IPS DF 19.7 (cell line): ENCODE measurements at regions not wholly inside any gene's neighbourhood (a gene's known extent, or its start where the extent isn't known, plus 50 kb on each side); places are given as distances from the start of the nearest gene placed in this dataset.
"Not testable (repeated sequence)": the region's sequence is repeated elsewhere in the genome, so short reads cannot be mapped to it uniquely, and the experiment has no call there.

ENCODE experiments used
- DNase-seq: peaks from one replicate; pipeline ENCODE4 v3.0.0-alpha.2; 2013; ENCODE audit warnings: low read depth, low spot score

GRCh38 chr18:4781873-4782272 lies 326.8 kb upstream of the DLGAP1 start:
- no peak for DNase-seq

DNA sequence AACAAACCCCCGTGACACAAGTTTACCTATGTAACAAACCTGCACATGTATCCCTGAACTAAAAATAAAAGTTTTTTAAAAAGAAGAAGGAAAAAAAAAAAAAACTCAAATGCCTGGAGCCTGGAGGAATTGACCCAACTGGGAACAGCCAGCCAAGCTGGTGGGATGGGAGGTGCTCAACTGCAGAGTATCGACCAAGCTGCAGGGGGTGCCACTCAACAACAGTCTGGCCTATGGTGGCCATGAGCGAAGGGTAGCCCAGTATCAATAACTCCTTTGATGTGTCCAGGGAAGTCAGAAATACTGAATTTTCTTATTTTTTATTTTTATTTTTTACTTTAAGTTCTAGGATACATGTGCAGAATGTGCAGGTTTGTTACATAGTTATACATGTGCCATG lies 310.3 kb upstream of the DLGAP1 start:
- no peak for DNase-seq

- no peak for DNase-seq
These were observed 307.2 kb upstream of the DLGAP1 start for GRCh38 chr18:4762330-4762729.

- no peak for DNase-seq
These were observed 303.9 kb upstream of the DLGAP1 start for GRCh38 chr18:4758980-4759379.

DNA sequence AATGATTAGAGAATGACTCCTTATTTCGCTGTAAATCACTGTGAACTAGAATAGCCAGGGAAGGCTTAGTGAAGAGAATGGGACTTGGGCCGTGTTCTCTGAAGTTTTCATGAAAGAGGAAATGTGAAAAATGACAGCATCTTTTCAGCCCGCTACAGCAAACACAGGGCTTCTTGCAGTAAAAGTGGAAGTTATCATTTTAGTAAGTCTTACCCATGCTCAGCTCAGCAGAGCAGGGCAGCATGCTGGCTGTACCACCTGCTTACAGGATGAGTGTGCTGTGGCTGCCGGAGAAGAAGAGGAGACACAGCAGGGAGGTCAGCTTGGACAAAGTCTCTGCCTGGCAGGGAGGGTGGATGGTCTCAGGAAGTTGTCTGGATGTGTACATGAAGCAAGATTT lies 300.7 kb upstream of the DLGAP1 start:
- DNase-seq: no peak

- DNase-seq: not testable (repeated sequence)
These were observed 298.0 kb upstream of the DLGAP1 start for GRCh38 chr18:4753151-4753550.

DNA sequence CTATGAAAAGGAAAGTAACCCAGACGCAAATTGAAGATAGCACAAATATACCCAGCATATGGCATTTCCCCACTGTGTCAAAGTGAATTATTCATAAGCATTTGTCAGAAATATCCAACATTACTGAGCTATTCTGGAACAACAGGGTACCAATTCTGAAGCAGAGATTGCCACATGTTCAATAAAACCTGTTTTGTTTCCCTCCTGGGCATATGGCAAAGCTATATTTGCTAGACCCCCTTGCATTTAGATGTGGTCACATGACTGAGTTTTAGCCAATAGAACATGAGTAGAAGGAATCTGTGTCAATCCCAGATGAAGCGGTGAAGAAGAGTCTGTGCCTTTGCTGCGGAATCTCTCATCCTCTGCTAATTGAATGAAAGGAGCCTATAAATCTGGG lies 296.4 kb upstream of the DLGAP1 start:
- DNase-seq: no peak

GRCh38 chr18:4750393-4751346 lies 295.6 kb upstream of the DLGAP1 start:
- no peak for DNase-seq

- no peak for DNase-seq
These were observed 293.9 kb upstream of the DLGAP1 start for GRCh38 chr18:4748975-4749374.

DNA sequence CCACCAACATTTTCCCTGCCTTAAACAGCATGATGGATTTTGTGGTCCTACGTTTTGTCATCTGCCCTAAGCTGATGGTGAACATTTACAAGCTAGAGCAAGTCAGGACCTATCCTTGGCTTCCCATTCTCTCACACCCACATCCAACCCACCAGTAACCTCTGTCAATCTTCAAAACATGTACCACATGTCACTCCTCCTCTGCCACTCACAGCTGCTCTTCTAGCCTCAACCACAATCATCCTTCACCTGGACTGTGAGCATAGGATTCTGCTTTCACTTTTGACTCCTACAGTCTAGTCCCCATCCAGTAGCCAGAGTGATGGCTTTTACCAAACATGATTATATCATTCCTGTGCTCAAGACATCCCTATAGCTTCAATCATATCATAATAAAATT lies 279.8 kb upstream of the DLGAP1 start:
- DNase-seq: no peak

GRCh38 chr18:4734021-4734420 lies 278.9 kb upstream of the DLGAP1 start:
- no peak for DNase-seq

DNA sequence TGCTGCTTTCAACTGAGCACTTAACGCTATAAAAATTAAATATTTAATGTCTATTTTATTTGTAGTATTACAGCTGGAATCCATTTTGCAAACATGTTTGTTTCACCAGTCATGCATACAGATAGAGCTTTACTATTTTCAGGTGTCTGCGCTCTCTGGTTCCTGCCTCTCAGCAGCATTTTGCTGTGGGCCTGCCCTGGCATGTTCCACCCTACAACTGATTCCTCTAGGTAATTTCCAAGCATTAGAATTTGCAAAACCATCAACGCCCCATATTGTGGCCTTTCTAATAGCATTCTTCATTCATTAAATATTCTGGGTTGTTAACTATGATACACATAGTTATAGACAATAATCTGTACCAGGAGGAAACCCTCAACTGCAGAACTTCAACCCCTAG lies 266.4 kb upstream of the DLGAP1 start:
- no peak for DNase-seq

DNA sequence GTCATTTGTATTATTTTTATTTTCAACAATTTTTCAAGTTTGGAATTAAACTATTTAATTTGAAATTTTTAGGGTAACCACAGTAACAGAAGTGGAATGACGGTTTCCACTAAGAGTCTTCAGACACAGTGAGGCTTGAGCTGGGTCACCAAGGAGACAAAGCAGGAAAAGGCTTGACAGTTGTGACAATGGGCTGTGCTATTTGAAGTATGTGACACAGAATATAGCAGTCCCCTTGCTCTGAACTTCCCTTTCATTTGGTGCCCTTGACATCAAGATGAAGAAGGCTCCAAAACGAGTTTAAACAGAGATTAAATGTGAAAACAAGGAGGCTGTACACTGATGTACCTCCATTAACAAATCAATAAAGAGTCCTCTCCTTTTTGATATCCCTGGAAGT lies 265.4 kb upstream of the DLGAP1 start:
- DNase-seq: no peak

DNA sequence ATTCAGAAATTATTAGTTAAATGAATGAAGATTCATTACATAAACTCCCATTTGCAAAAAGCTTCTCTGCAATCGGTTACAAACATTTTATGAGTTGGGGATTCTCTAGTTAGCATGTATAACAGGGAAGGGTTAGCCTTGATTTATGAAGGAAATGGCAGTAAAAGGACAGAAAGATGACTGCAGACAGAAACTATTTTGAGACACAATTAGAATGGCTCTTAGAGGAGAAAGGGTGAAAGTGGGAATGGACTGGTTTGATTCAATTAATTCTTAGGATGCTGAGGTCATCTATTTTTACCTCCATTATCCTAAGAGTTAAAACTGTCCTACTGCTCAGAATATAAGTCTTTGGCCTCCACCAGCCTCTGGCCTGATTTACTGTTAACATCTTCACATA lies 250.8 kb upstream of the DLGAP1 start:
- no peak for DNase-seq

DNA sequence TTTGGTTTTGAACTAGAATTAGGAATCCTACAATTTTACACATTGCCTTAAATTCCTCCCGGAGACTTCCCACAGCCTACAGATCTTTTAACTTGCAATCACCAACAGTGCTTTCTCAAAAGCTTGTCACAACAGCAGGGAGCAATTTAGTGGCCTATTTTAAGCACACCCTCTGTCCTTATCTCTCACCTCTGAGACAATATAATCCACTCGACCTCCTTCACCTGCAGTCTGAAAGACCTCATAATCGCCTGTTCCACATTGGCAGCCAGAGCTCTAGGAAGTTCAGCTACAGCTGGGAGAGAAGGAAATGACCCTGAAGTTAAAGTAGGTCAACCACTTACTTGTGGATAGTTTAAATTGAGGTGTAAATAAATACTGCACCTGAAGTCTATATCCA lies 249.7 kb upstream of the DLGAP1 start:
- no peak for DNase-seq

- DNase-seq: no peak
These were observed 236.7 kb upstream of the DLGAP1 start for GRCh38 chr18:4691836-4692235.

DNA sequence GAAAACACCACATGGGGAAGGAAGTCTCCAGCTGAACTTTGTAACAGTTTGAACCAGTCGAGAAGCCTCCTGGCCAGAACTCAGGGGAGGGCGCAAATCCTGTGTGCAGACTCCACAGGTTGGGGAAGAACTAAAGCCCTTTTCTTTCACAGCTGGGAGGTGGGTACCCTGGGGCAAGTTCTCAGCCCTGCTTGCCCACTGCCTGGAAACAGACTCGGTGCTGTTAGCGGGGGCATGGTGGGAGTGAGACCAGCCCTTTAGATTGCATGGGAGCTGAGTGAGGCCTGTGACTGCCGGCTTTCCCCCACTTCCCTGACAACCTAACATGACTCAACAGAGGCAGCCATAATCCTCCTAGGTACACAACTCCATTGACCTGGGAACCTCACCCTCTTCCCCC lies 223.6 kb upstream of the DLGAP1 start:
- not testable (repeated sequence) for DNase-seq

- DNase-seq: no peak
These were observed 221.9 kb upstream of the DLGAP1 start for GRCh38 chr18:4677006-4677405.

- no peak for DNase-seq
These were observed 217.1 kb upstream of the DLGAP1 start for GRCh38 chr18:4672162-4672561.

DNA sequence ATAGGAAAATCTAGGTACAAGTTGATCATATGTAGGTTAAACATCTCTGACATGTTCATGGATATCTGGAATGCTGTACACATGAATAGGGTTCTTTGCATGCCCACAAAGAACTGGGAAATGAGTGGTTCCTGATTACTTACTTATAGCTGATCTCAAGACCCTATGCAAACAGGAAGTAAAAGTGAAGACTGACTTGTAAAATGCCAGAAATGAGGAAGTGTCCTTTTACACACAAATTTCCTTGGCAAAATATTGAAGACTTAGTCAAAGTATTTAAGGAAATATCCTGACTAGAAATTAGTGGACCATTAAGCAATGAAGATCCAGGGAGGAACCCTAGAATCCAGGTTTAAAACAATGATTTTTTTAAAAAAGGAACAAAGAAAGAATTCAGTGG lies 203.7 kb upstream of the DLGAP1 start:
- DNase-seq: no peak

DNA sequence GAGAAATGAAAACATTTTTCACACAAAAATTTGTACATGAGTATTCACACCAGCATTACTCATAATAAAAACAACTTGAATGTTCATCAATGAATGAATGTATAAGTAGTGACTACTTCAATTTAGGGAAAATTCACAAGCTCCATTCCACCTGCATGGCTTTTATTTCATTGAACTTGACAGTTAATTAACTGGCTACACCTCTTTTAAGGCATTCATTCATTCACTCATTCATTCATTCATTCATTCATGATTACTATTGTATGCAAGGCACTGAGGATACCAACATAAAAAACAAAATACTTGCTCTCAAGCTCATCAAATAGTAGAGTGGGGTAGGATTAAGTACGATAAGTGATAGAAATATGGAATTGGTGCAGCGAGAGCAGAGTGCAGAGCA lies 198.3 kb upstream of the DLGAP1 start:
- no peak for DNase-seq

DNA sequence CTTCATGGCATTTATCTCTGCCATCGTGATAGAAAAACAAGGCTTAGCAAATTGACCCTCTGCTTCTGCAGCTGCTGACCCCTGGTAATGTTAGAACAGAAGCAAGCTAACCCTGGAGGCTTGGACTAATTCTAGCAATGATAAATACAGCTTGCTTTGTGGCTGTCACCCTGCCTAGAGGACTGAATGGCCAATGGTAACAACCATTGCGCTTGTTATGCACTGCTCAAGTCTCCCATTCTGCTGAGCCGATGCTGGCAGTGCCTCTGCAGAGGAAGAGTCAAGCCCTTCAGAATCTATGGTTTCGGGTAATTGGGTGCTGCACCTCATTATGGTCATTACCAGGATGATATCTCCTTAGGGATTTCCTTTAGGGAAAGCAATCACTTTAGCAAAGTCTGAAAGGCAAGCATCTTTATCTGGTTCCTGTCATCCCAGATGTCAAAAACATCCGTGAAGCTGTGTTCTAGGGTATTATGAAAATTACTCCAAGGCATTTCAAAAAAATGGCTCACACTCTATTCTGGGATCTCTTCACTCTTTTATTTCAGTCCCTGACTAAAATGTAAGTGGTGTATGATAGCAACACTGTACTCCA lies 186.8 kb upstream of the DLGAP1 start:
- no peak for DNase-seq

- no peak for DNase-seq
These were observed 185.4 kb upstream of the DLGAP1 start for GRCh38 chr18:4640349-4641012.
